ENCODE measurements at regions not wholly inside any gene's neighbourhood (a gene's known extent, or its start where the extent isn't known, plus 50 kb on each side); places are given as distances from the start of the nearest gene placed in this dataset.

DNA sequence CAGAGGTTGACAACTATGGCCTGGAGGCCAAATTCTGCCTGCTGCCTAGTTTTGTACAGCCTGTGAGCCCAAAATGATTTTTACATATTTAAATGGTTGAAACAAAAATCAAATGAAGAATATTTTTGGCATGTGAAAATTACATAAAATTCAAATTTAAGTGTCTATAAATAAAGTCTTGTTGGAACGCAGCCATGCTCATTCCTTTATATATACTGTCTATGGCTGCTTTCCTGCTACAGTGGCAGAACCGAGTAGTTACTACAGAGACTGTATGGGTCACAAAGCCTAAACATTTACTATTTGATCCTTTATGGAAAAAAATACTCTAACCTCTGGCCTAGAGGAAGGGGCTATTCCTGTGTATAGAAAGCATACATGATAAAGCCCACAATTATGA, 290.4 kb downstream of the GLUD2 start:
- Histone ChIP-seq H3K27me3 (ENCODE audit: insufficient read depth, low read length) (no peaks in the 10 kb centered on the region), H3K4me2 (ENCODE audit: insufficient read depth, low read length) (no peak overlapping the region), H3K4me3 (ENCODE audit: insufficient read depth, low read length) (no peak overlapping the region), H3K4me1 (ENCODE audit: insufficient read depth, low read length) (no peaks in the 10 kb centered on the region), H3K27ac (ENCODE audit: low read depth, low read length) (no peak overlapping the region), H3K36me3 (ENCODE audit: insufficient read depth, low read length) (no peaks in the 10 kb centered on the region), H3K9me3 (ENCODE audit: low read depth, low read length) (no peaks in the 10 kb centered on the region), H4K20me1 (ENCODE audit: insufficient read depth, low read length) (no peaks in the 10 kb centered on the region), H3K79me2 (ENCODE audit: insufficient read depth, low read length) (no peaks in the 10 kb centered on the region), H2AFZ (ENCODE audit: low read length) (no peak overlapping the region)
- DNase-seq (ENCODE audit: insufficient read length, low spot score, missing footprints), result no peak
- no peak for TF ChIP-seq CTCF (IDR thresholded peaks at IDR 0.05; ENCODE audit: extremely low read depth, low read depth, low read length)

GRCh38 chrX:121349263-121349662, 301.9 kb downstream of the GLUD2 start:
- no peak for DNase-seq (ENCODE audit: insufficient read length, low spot score, missing footprints)
- H3K79me2 ChIP-seq (ENCODE audit: insufficient read depth, low read length), result no peaks in the 10 kb centered on the region
- H3K36me3 ChIP-seq (ENCODE audit: insufficient read depth, low read length), result no peaks in the 10 kb centered on the region
- no peak overlapping the region for H3K4me2 ChIP-seq (ENCODE audit: insufficient read depth, low read length)
- TF ChIP-seq CTCF (IDR thresholded peaks at IDR 0.05; ENCODE audit: extremely low read depth, low read depth, low read length), result no peak
- no peak overlapping the region for H2AFZ ChIP-seq (ENCODE audit: low read length)
- H3K4me1 ChIP-seq (ENCODE audit: insufficient read depth, low read length), result no peaks in the 10 kb centered on the region
- H4K20me1 ChIP-seq (ENCODE audit: insufficient read depth, low read length), result no peaks in the 10 kb centered on the region
- no peak overlapping the region for H3K4me3 ChIP-seq (ENCODE audit: insufficient read depth, low read length)
- H3K27ac ChIP-seq (ENCODE audit: low read depth, low read length), result no peak overlapping the region
- no peaks in the 10 kb centered on the region for H3K9me3 ChIP-seq (ENCODE audit: low read depth, low read length)
- H3K27me3 ChIP-seq (ENCODE audit: insufficient read depth, low read length), result no peaks in the 10 kb centered on the region

GRCh38 chrX:121356139-121356849, 308.9 kb downstream of the GLUD2 start:
- Histone ChIP-seq H3K27me3 (ENCODE audit: insufficient read depth, low read length) (no peaks in the 10 kb centered on the region), H3K36me3 (ENCODE audit: insufficient read depth, low read length) (no peaks in the 10 kb centered on the region), H3K27ac (ENCODE audit: low read depth, low read length) (no peak overlapping the region), H2AFZ (ENCODE audit: low read length) (no peak overlapping the region), H3K4me1 (ENCODE audit: insufficient read depth, low read length) (no peaks in the 10 kb centered on the region), H3K9me3 (ENCODE audit: low read depth, low read length) (no peaks in the 10 kb centered on the region), H3K4me2 (ENCODE audit: insufficient read depth, low read length) (no peak overlapping the region), H3K4me3 (ENCODE audit: insufficient read depth, low read length) (no peak overlapping the region), H3K79me2 (ENCODE audit: insufficient read depth, low read length) (no peaks in the 10 kb centered on the region), H4K20me1 (ENCODE audit: insufficient read depth, low read length) (no peaks in the 10 kb centered on the region)
- no peak for DNase-seq (ENCODE audit: insufficient read length, low spot score, missing footprints)
- TF ChIP-seq CTCF (IDR thresholded peaks at IDR 0.05; ENCODE audit: extremely low read depth, low read depth, low read length), result no peak

DNA sequence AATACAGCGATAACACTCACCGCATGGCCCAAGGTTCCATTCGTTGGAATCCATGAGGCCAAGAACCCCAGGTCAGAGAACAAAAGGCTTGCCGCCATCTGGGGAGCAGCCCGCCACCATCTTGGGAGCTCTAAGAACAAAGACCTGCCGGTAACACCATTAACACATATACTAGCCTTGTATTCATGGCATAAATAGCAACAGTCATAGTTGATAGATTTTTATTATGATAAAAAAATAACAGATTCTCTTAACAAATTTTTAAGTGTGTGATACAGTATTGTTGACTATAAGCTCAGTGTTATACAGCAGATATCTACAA, 309.4 kb downstream of the GLUD2 start:
- Histone ChIP-seq H3K9me3 (ENCODE audit: low read depth, low read length) (no peaks in the 10 kb centered on the region), H4K20me1 (ENCODE audit: insufficient read depth, low read length) (no peaks in the 10 kb centered on the region), H3K27ac (ENCODE audit: low read depth, low read length) (no peak overlapping the region), H3K36me3 (ENCODE audit: insufficient read depth, low read length) (no peaks in the 10 kb centered on the region), H3K4me1 (ENCODE audit: insufficient read depth, low read length) (no peaks in the 10 kb centered on the region), H2AFZ (ENCODE audit: low read length) (no peak overlapping the region), H3K79me2 (ENCODE audit: insufficient read depth, low read length) (no peaks in the 10 kb centered on the region), H3K4me2 (ENCODE audit: insufficient read depth, low read length) (no peak overlapping the region), H3K27me3 (ENCODE audit: insufficient read depth, low read length) (no peaks in the 10 kb centered on the region), H3K4me3 (ENCODE audit: insufficient read depth, low read length) (no peak overlapping the region)
- no peak for DNase-seq (ENCODE audit: insufficient read length, low spot score, missing footprints)
- TF ChIP-seq CTCF (IDR thresholded peaks at IDR 0.05; ENCODE audit: extremely low read depth, low read depth, low read length), result no peak

Measured in osteoblast (primary cell).